ENCODE measurements at regions not wholly inside any gene's neighbourhood (a gene's known extent, or its start where the extent isn't known, plus 50 kb on each side); places are given as distances from the start of the nearest gene placed in this dataset.

- peaks cover 5 to 30% (median 13%) of the 10 kb centered on the region in 3 donors for H3K4me1 ChIP-seq
- peaks cover 0 to 29% (median 0%) of the 10 kb centered on the region in 4 donors for H3K27me3 ChIP-seq
- H3K9me3 ChIP-seq: no peaks in the 10 kb centered on the region
- no peak overlapping the region for H3K27ac ChIP-seq
- intact Hi-C loops (cut with DNase I): no loop called here
- TF ChIP-seq CTCF (IDR thresholded peaks at IDR 0.05) (no peak), POLR2A (IDR thresholded peaks at IDR 0.05) (no peak)
- H3K4me3 ChIP-seq: no peak overlapping the region
- DNase-seq: no peak
- 98 to 100% methylated on average over 4 to 6 of the region's 6 CpGs for WGBS, 2 donors
- H3K36me3 ChIP-seq: no peaks in the 10 kb centered on the region
These were observed 230.2 kb downstream of the ANKRD60 start for GRCh38 chr20:57998276-57998675.

DNA sequence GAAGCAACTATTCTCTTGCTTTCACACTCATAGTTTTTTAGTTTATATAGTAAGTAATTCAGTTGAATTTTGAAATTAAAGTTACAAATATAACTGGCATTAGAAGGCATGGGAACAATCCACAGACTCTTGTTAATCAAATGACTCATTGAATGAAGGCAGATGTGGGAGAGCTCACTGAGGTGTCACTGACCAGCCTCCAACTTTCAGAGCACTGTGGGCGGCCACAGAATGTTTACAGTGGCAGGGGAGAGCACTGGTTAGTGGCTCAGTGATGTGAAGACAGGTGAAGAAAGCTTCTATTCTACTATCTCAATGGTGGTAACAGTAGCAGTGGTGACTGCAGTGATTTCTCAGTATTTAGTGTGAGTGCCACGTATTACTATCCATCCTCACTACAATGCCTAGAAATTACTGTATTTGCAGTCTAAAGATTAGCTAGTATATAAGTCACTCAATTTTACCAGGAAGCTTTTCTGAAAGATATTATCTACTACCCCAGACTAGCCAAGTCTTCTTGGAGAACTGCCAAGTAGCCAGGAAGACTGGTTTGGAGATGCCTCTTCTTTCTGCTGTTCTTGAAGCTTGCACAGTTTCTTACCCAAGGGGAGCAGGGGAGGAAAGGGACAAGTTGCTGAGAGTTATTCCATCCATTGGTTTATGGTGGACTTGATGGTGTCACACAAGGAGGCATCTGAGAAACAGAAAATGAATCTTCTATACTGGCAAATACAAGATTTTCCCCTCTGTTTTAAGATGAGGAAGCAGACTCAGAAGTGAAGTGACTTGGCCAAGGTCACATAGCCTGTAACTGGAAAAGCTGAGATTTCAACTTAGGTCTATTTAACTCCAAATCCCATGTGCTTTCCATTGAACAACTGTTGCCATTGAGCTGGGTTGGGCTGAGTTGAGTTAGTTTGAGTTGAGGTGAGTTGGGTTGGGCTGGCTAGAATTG is 231.2 kb downstream of the ANKRD60 start:
- H3K4me1 ChIP-seq: peaks cover 5 to 30% (median 13%) of the 10 kb centered on the region in 3 donors
- no peak overlapping the region for H3K4me3 ChIP-seq
- H3K36me3 ChIP-seq: no peaks in the 10 kb centered on the region
- no peak overlapping the region for H3K27ac ChIP-seq
- intact Hi-C loops (cut with DNase I): no loop called here
- WGBS, 2 donors: 53 to 58% methylated on average over 2 of the region's 2 CpGs
- peaks cover 0 to 40% (median 0%) of the 10 kb centered on the region in 4 donors for H3K27me3 ChIP-seq
- TF ChIP-seq POLR2A (IDR thresholded peaks at IDR 0.05) (no peak), CTCF (IDR thresholded peaks at IDR 0.05) (no peak)
- DNase-seq: no peak
- H3K9me3 ChIP-seq: no peaks in the 10 kb centered on the region

DNA sequence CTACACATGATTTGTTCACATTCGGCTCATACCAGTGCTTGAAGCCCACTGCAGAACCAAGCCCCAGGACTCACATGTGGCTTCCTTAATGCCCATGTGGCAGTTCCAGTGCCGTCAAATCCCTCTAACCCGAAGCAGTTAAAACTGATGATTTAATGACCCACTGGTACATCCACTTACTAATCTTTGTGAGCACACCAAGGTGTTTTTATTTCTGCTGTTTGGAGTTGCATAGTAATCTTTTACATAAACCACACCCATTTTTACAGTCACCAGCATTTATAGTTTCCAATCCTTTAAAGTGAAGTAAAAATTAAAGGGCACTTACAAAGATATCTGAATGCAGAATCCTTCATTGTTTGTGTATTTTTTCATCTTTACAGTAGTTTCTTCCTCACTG is 232.0 kb downstream of the ANKRD60 start:
- H3K4me3 ChIP-seq: no peak overlapping the region
- intact Hi-C loops (cut with DNase I): no loop called here
- peaks cover 5 to 37% (median 16%) of the 10 kb centered on the region in 3 donors for H3K4me1 ChIP-seq
- 58 to 64% methylated on average over 3 of the region's 3 CpGs for WGBS, 2 donors
- TF ChIP-seq CTCF (IDR thresholded peaks at IDR 0.05): no peak
- TF ChIP-seq POLR2A (IDR thresholded peaks at IDR 0.05): no peak
- H3K27me3 ChIP-seq: peaks cover 0 to 48% (median 0%) of the 10 kb centered on the region in 4 donors
- H3K27ac ChIP-seq: no peak overlapping the region
- H3K36me3 ChIP-seq: no peaks in the 10 kb centered on the region
- no peaks in the 10 kb centered on the region for H3K9me3 ChIP-seq
- no peak for DNase-seq

GRCh38 chr20:57995381-57995977 is 233.0 kb downstream of the ANKRD60 start:
- no peak overlapping the region for H3K27ac ChIP-seq
- H3K27me3 ChIP-seq: peaks cover 0 to 55% (median 0%) of the 10 kb centered on the region in 4 donors
- no peak for DNase-seq
- no peaks in the 10 kb centered on the region for H3K36me3 ChIP-seq
- no peaks in the 10 kb centered on the region for H3K9me3 ChIP-seq
- H3K4me3 ChIP-seq: no peak overlapping the region
- peaks cover 12 to 40% (median 25%) of the 10 kb centered on the region in 3 donors for H3K4me1 ChIP-seq
- intact Hi-C loops (cut with DNase I): no loop called here
- no peak for TF ChIP-seq CTCF (IDR thresholded peaks at IDR 0.05)
- no peak for TF ChIP-seq POLR2A (IDR thresholded peaks at IDR 0.05)
- 77 to 92% methylated on average over 5 to 8 of the region's 8 CpGs for WGBS, 2 donors

All from esophagus squamous epithelium (tissue), 5 donors.